ENCODE measurements at regions not wholly inside any gene's neighbourhood (a gene's known extent, or its start where the extent isn't known, plus 50 kb on each side); places are given as distances from the start of the nearest gene placed in this dataset.

GRCh38 chr7:85498031-85498430 lies 311.2 kb upstream of the SEMA3D start:
- TF ChIP-seq CTCF (IDR thresholded peaks at IDR 0.05; ENCODE audit: borderline replicate concordance, extremely low read depth, low read length, poor library complexity, severe bottlenecking), result no peak
- no peak for TF ChIP-seq EZH2 (IDR thresholded peaks at IDR 0.05; ENCODE audit: borderline replicate concordance, low read depth, low read length, severe bottlenecking)
